ENCODE measurements at regions not wholly inside any gene's neighbourhood (a gene's known extent, or its start where the extent isn't known, plus 50 kb on each side); places are given as distances from the start of the nearest gene placed in this dataset.

- TF ChIP-seq, protein P1, sequence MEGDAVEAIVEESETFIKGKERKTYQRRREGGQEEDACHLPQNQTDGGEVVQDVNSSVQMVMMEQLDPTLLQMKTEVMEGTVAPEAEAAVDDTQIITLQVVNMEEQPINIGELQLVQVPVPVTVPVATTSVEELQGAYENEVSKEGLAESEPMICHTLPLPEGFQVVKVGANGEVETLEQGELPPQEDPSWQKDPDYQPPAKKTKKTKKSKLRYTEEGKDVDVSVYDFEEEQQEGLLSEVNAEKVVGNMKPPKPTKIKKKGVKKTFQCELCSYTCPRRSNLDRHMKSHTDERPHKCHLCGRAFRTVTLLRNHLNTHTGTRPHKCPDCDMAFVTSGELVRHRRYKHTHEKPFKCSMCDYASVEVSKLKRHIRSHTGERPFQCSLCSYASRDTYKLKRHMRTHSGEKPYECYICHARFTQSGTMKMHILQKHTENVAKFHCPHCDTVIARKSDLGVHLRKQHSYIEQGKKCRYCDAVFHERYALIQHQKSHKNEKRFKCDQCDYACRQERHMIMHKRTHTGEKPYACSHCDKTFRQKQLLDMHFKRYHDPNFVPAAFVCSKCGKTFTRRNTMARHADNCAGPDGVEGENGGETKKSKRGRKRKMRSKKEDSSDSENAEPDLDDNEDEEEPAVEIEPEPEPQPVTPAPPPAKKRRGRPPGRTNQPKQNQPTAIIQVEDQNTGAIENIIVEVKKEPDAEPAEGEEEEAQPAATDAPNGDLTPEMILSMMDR (IDR thresholded peaks at IDR 0.05): no peak
- no peak for TF ChIP-seq EZH2 (IDR thresholded peaks at IDR 0.05; ENCODE audit: borderline replicate concordance, insufficient read depth, low read depth, low read length, poor library complexity, severe bottlenecking)
Measured at GRCh38 chr3:33937628-33938027, 139.2 kb downstream of the PDCD6IP start.
